ENCODE measurements at regions not wholly inside any gene's neighbourhood (a gene's known extent, or its start where the extent isn't known, plus 50 kb on each side); places are given as distances from the start of the nearest gene placed in this dataset.

GRCh38 chr13:105990256-105990958 is 545.1 kb downstream of the EFNB2 start:
- TF ChIP-seq POLR2A (IDR thresholded peaks at IDR 0.05) (no peak), CTCF (IDR thresholded peaks at IDR 0.05) (no peak)
- no peak for DNase-seq (ENCODE audit: low spot score in 2 of 2)
- intact Hi-C loops (cut with DNase I; ENCODE audit: low total_unique reads), result no loop called here
- 66 to 68% methylated on average over 4 of the region's 4 CpGs for WGBS, 2 donors
- H3K4me3 ChIP-seq (ENCODE audit: low read depth, poor library complexity, severe bottlenecking), result no peak overlapping the region

DNA sequence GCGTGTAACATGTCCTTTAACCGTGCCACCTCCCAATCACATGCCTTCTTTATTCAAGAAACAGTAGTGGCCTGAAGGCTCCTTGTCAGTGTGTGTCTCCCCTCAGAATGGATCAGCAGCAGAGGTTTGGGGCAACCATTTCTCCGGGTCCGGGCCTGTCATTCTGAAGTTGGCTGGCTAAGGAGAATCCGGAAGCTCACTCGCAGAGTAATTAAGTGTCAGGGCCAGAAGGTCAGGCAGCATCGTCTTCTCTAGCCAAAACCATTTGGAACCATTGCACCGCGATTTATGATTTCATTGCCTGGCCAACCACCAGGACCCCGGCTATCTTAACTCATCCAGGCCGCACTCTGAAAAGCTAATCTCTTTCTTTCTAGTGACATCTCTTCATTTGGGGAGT is 550.8 kb downstream of the EFNB2 start:
- intact Hi-C loops (cut with DNase I; ENCODE audit: low total_unique reads), result no loop called here
- TF ChIP-seq CTCF (IDR thresholded peaks at IDR 0.05) (no peak), POLR2A (IDR thresholded peaks at IDR 0.05) (no peak)
- H3K4me3 ChIP-seq (ENCODE audit: low read depth, poor library complexity, severe bottlenecking), result no peak overlapping the region
- DNase-seq (ENCODE audit: low spot score in 2 of 2), result no peak
- WGBS, 2 donors, result 83 to 86% methylated on average over 11 of the region's 11 CpGs

DNA sequence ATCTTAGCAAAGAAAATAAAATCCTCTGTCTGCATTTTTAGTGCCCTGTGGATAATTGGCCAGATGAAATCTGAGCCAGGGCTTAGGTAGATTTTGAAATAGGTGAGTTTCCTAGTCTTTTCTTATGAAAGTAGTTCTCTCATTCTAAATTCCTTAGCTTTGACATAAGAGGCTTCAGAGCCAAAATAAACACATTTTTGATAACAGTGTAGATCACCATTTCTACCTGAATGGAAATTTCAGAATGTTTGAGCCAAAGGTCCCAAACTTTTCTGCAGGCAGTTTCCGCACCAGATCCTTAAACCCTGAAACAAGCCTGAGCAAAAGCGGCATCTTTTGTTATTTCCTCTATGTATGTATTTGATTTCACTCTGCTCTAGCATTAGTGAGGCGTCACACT is 551.2 kb downstream of the EFNB2 start:
- H3K4me3 ChIP-seq (ENCODE audit: low read depth, poor library complexity, severe bottlenecking), result no peak overlapping the region
- TF ChIP-seq POLR2A (IDR thresholded peaks at IDR 0.05) (no peak), CTCF (IDR thresholded peaks at IDR 0.05) (no peak)
- intact Hi-C loops (cut with DNase I; ENCODE audit: low total_unique reads), result no loop called here
- no peak for DNase-seq (ENCODE audit: low spot score in 2 of 2)
- WGBS, 2 donors, result 90 to 91% methylated on average over 3 of the region's 3 CpGs

DNA sequence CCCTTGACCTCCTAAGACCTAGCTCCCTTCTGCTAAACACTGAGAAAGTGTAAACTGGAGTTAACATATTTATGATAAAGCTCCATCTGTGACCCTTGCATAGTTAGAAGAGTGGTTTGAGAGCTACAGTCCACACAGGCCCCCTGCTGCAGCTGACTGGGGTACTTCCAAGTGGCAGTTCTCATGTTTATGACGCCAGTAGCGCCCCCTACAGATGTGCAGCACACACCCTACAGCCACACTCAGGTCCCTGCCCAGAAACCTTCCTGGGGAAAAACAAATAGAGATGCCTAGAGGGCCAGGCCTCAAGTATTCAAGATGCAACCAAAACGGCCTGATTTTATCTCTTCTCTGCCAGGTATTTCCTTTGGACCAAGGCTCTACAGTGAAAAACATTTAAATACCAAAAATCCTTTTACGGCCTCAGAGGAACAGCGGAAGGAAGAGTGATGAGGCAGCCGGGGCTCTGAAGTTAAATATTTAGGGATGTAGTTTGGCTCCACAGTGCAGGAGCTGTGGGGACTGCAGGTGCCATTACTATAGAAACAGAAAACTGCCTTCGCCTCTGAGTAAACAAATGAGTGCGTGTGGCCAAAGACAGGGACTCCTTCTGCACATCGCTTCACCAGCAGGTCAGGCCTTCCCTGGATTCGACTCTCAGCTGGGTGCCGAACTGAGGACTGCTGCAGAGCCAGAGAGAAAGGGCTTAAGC is 553.1 kb downstream of the EFNB2 start:
- WGBS, 2 donors, result 84% methylated on average over 11 of the region's 11 CpGs
- no peak for TF ChIP-seq CTCF (IDR thresholded peaks at IDR 0.05)
- no peak for TF ChIP-seq POLR2A (IDR thresholded peaks at IDR 0.05)
- intact Hi-C loops (cut with DNase I; ENCODE audit: low total_unique reads), result no loop called here
- H3K4me3 ChIP-seq (ENCODE audit: low read depth, poor library complexity, severe bottlenecking), result no peak overlapping the region
- no peak for DNase-seq (ENCODE audit: low spot score in 2 of 2)

DNA sequence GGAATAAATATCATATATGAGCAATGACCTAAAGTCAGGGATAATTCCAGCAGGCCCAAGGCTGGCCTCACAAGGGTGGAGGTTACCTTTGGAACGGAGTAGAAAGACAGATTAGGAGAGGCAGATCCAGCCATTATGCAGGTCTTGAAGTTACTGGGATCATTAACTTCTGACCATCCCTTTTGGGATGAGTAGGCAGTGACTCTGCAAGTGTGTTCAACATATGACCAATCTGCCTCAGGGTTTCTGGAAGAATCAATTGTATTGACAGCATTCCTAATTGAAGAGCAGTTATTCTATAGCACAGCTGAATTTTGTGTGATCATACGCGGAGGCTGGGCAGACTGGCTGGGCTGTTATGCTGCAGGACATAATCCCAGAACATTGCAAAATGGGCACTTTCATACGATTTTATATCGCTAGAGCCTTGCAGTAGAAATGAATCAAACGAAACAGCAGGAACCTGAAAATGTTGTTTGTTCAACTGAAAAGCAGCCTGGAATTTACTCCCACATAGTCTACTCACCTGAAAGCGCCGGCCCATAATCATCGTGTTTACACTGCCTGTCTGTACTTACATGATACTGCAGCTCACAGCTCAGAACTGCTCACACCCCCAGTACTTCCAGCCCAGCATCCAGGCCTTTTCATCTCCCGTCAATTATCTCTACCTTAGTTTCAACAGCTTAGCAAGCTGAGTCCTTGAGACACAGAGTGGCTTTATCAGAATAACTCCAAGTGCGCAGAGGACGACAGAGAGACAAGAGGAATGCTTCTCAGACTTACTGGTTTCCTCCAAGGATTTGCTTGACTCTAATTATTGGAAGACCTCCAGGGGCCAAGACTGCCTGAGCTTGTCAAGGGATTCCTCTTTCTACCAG is 556.1 kb downstream of the EFNB2 start:
- no peak for DNase-seq (ENCODE audit: low spot score in 2 of 2)
- 56 to 65% methylated on average over 12 of the region's 12 CpGs for WGBS, 2 donors
- intact Hi-C loops (cut with DNase I; ENCODE audit: low total_unique reads), result no loop called here

More for the DNA sequence above, 556.1 kb downstream of the EFNB2 start:
- TF ChIP-seq POLR2A (IDR thresholded peaks at IDR 0.05), result no peak
- no peak for TF ChIP-seq CTCF (IDR thresholded peaks at IDR 0.05)
- no peak overlapping the region for H3K4me3 ChIP-seq (ENCODE audit: low read depth, poor library complexity, severe bottlenecking)

Data from lower leg skin (tissue), 4 donors.